ENCODE measurements at regions not wholly inside any gene's neighbourhood (a gene's known extent, or its start where the extent isn't known, plus 50 kb on each side); places are given as distances from the start of the nearest gene placed in this dataset.

DNA sequence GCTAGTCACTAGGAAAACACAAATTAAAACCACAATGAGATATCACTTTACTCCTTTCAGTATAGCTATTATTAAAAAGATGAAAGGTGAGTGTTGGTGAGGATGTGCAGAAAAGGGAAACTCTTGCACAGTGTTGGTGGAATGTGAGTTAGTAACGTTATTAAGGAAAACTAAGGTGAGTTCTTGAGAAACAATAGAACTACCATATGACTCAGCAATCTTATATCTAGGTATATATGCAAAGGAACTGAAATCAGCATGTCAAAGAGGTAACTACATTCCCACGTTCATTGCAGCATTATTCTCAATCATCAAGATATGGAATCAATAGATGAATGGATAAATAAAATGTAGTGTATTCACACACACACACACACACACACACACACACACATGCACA, 117.3 kb upstream of the HNMT start:
- TF ChIP-seq CTCF (IDR thresholded peaks at IDR 0.05; ENCODE audit: low read depth, low read length) = no peak
- DNase-seq (ENCODE audit: extremely low read depth, low read depth) = no peak

DNA sequence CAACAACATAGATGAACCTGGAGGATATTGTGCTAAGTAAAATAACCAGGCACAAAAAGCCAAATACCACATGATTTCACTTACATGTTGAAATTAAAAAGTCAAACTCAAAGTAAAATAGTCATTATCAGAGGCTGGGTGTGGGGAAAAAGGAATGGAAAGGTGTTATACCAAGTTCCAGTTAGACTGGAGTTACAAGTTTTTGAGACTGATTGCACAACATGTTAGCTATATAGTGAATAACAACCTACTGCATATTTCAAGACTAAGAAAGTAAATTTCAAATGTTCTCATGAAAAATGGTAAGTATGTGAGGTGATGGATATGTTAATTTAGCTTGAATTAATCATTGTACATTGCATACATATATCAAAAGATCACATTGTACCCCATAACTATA, 116.8 kb upstream of the HNMT start:
- no peak for TF ChIP-seq CTCF (IDR thresholded peaks at IDR 0.05; ENCODE audit: low read depth, low read length)
- DNase-seq (ENCODE audit: extremely low read depth, low read depth) = no peak

DNA sequence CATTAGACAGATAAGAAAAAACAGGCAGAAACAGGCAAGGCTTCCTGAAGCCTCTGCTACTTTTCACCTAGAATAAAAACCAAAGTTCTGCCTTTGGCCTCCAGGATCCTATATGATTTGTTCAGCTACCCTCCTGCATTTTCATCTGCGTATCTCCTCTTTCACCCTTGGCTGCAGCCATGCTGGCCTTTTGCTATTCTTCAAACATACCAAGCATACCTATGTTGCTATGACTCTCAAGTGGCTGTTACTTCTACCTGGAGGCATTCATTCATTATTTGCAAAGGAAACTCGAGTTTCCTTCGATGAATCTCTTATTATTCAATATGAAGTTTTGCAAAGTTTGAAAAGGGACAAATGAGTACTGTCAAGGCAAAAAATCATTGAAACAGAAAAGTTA, 106.4 kb upstream of the HNMT start:
- no peak for TF ChIP-seq CTCF (IDR thresholded peaks at IDR 0.05; ENCODE audit: low read depth, low read length)
- DNase-seq (ENCODE audit: extremely low read depth, low read depth) = no peak

DNA sequence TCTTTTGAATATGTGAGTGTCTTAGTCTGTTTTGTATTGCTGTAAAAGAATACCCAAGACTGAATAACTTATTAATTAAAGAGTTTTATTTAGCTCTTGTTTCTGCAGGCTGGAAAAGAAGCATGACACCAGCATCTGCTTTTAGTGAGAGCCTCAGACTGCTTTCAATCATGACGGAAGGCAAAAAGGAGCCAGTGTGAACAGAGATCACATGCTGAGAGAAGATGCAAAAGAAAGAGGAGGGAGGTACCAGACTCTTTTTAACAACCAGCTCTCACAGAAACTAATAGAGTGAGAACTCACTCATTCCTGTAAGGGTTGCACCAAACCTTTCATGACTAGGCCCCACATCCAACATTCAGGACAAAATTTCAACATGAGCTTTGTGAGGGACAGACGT, 101.6 kb upstream of the HNMT start:
- TF ChIP-seq CTCF (IDR thresholded peaks at IDR 0.05; ENCODE audit: low read depth, low read length) = no peak
- DNase-seq (ENCODE audit: extremely low read depth, low read depth) = no peak

- peak; percentile 59 for TF ChIP-seq CTCF (IDR thresholded peaks at IDR 0.05; ENCODE audit: low read depth, low read length)
- DNase-seq (ENCODE audit: extremely low read depth, low read depth) = peak; percentile 3
Observed at GRCh38 chr2:137865954-137866540, 98.2 kb upstream of the HNMT start.

- no peak for TF ChIP-seq CTCF (IDR thresholded peaks at IDR 0.05; ENCODE audit: low read depth, low read length)
- no peak for DNase-seq (ENCODE audit: extremely low read depth, low read depth)
Observed at GRCh38 chr2:137870682-137871081, 93.6 kb upstream of the HNMT start.

DNA sequence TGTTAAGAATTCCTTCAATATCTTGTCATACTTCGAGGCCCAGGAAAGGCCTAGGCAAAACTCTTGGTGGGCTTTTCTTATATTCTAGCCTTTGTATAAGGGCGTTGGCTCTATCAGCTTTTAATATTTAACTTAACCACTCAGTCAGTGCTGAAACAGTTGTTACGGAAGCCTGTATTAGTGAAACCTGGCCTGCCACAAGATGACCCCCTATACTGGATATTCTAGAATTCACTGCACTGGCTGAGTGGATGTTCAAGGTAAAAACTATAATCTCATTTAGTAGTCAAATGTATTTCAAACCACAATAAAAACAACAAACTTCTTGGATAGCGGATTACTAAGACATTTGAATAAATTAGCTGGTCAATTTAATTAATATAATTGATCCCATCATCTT, 91.7 kb upstream of the HNMT start:
- TF ChIP-seq CTCF (IDR thresholded peaks at IDR 0.05; ENCODE audit: low read depth, low read length) = no peak
- DNase-seq (ENCODE audit: extremely low read depth, low read depth) = no peak

All from AG09319 (cell line).